Effector CD4-positive, alpha-beta T cell (primary cell): ENCODE measurements at regions not wholly inside any gene's neighbourhood (a gene's known extent, or its start where the extent isn't known, plus 50 kb on each side); places are given as distances from the start of the nearest gene placed in this dataset.

Experiments
- DNase-seq: peaks from one replicate; pipeline ENCODE4 v3.0.0-alpha.2; 2020

DNA sequence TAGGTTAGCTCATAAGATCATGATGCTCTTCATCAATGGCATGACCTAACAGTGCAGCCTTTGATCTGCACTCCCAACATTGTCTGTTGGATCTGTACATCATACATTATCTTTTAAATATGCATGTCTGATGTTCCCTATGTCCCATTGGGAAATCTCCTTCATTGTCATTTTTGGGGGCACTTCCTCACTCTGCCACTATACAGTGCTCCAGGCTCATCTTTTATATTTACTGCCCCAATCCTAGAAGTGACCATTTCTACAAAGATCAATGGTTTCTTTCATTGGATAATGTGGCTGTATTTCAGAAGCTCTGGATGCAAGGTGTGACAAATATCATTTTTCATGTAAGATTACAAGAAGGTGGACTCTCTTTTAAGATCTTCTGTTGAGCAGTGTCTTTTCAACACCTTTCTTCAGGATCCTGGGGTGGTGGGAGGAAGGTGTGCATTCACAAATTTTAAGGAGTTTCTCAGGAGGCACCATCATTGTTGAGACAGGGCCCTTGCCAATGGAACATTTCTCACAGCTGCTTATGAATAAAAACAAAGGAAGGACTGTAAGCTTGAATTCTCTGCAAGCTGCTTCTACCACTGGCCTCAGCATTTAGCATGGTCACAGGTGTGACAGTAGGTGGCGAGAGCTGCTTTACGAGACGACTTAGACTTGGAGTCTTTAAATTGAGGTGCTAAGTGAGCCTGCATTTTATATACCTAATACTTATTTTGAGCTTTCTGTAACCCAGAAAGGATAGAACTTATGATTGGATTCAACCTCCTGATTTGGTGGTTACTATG, 403.0 kb downstream of the LMO7 start:
- DNase-seq = no peak

DNA sequence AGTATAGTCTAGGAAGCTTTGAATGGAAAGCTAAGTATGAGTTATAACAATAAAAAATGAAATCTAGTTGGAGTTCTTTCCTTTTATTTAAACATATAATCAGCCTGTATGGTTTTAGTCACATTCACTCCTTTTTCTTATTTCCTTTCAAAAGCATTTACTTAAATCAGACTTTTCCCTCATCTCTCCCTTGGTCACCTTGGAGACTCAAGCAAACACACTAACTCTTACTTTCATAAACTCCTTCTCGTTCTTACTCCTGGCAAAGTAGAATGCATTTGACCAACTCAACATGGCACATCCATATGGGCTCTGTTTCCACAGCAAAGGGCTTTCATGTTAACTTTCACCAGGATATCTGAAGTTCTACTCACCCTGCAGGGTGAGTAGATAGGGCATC, 400.0 kb downstream of the LMO7 start:
- no peak for DNase-seq

DNA sequence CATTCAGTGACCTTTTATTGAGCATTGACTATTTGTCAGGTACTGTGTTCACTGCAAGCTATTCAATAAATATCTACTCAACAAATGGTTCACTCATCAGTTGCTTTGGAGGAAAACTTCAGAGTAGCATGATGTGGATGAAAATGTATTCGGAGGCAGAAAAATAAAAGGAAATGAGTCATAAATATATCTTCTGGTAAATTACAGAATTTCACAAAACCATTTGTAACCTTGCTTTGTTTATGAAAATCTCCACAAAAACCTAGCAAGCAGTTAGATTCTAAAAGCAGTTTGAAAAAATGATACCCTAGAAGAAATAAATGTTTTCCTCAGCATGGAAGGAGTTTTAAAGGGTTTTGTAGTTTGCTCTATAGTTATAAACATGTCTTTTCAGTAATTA, 399.6 kb downstream of the LMO7 start:
- DNase-seq = no peak

DNA sequence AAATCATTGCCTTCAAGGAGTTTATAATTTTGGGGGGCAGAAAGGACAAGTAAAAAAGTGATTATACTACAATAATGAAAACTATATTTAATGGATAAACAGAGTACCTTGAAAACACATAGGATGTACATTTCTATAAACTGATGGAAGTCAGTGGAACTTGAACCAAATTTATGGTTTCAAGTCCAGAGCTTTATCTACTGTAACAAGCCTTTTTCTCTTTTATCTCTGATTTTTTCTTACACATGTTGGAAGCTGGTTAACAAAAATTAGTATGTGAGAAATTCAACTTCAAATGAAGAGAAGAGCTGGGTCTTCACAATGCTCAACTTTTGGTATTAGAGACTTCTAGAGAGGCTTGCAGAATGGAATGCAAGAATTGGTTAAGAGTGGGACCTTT, 393.6 kb downstream of the LMO7 start:
- no peak for DNase-seq

DNA sequence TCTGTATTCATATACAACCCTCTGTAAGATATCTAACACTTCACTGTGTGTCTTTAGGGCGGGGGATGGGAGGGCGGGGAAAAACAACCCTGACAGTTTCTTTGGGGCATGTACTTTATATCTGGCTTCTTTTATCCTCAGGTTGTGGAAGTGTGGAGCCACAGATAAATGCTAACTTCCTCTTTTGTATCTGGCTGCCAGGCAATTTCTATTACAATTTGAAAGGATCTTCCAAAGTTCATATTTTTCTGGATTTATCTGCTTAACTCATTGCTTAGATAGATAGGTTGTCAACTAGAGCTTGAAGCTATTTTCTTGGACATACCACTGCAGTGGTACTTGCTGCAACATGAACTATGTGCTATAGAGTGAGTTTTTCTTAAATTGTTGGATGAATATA, 393.0 kb downstream of the LMO7 start:
- DNase-seq = no peak

DNA sequence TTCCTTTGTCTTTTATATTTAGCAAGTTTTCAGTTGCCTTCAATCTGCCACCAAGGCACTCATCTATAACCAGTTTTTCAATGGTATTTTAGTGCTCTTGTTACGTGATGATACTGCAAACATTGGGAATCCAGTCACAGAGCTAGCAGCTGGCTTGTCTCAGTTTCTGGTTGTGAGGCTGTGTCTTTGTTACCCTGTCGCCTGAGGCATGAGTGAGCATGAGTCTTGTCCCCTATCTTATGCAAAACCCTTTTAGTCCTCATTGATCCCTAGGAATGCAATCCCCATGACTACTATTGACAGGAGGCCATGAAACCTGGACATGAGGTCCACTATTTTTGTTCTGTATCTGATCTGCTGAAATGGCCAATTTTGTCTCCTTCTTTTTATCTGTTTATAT, 391.0 kb downstream of the LMO7 start:
- no peak for DNase-seq

DNA sequence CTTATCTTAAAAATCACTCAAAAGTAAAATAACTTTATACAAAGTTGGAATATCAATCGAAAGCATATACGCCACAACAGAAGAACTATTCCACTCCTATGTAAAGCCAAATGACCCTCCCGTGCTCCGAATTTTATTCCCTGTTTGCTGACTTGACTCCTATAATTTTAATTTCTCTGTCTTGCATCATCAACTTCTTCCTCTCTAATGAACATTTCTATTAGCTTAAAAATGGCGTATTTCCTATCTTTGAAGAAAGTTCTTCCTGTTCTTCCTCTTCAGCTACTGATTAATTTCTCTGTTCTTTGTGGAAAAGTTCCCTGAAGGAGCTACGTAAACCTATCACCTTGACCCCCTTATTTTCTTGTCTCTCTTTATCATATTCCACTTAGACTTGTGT, 389.3 kb downstream of the LMO7 start:
- DNase-seq = no peak

DNA sequence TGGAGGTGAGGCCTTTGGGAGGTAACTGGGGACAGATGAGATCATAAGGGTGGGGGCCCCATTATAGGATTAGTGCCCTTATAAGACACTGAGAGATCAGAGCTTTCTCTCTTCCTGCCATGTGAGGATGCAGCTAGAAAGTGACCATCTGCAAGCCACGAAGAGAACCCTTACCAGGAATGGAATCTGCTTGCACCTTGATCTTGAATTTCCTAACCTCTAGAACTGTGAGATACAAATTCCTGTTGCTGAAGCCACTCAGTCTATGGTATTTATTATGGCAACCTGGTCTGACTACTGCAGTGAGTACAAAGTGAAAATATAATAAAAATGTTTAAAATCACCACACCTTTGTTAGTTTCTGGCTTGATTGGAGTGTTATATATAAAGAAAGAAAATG, 388.0 kb downstream of the LMO7 start:
- no peak for DNase-seq

DNA sequence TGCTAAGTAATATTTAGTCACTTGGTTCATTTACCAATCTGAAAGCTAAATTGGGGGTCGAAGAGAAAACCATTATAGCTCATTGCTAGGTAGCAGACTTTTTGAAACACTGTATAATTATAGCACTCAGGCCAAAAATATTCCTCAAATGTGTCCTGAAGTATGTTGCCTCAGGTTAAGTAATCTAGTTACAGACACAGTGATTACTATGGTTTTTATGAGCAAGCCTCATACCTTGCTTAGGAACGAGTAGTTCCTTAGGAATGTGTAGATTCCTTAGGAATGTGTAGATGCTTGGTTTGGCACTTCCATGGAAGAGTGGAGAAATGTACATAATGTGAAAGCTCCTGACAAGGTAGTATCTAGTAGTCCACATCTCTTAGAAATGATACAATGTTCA, 387.5 kb downstream of the LMO7 start:
- no peak for DNase-seq

DNA sequence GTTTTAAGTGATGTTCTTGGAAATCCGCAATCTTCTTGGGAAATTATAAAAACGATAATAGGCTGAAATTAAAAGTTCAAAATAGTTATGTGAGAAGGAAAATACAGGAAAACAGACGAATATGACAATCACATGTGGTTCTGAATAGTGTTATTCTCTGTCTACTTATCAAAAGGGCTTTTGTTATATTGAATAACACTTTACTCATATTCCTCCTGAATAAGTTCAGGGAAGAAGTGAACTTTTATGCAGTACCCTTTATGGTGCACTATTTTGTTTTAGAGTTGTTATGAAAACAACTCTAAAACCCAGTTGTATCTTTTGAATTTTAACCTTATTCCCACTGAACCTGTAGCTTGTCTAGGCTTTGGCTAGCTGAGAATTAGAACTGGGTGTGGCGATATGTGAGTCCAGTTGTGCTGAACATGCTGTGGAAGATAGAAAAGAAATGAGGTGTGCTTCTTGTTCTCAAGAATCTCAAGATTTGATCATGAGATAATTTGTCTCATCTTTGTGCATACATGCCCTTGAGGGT, 384.4 kb downstream of the LMO7 start:
- no peak for DNase-seq

DNA sequence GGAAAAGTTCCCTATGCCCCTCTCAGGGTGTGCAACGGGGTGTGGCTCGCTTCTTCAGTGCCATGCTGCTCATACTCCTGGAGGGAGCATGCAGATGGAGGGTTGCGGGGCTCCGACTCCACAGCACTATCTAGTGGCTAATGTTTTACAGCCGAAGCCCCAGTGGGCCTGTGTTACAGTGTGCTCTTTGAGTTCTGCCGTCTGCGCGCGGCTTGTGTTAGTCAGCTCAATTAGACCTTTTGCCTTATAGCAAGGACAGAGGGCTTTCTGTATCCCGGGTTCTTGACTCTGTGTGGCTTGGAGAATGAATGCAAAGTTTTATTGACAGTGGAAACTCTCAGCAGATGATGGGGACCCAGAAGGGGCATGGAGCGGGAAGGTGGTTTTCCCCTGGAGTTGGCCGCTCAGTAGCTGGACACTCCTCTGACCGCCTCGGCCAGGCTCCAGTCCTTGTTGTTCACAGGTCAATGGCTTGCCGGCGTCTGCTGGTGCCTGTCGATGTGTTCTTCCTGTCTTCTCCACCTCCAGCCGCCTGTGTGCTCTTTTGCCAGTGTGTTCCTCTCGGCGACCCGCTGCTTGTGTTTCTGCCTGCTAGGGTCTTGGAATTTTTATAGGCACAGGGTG, 383.4 kb downstream of the LMO7 start:
- no peak for DNase-seq

DNA sequence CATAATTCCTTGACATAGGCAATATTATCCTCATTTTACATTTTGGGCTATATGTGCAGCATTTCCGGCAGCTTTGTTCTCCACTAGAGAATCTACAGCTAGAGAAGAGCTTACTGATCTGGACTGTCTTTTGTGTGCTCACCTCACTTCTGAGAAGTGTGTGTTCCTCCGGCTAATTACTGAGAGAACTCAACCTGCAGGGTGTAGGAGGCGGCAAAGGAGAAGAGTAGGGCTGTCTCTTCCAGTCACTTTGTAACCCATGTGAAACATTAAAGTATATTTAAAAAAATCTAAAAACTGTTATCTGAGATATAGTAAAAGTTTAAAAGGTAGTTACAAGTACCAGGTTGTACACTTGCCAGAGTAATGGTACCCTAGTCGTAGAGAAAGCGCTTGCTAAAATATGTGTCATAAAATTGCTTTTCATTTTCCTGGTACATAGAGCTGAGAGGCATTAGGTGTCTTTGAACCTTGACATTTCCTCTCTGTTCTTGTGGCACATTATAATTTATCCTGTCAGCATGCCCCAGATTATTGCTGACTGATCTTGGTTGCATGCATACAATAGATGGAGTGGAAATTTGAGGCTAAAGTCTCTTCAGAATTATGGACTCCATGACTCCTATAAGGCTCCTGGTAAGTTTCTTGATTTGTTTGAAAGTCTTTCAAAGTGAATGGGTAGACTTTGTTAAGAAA, 381.9 kb downstream of the LMO7 start:
- DNase-seq = no peak

DNA sequence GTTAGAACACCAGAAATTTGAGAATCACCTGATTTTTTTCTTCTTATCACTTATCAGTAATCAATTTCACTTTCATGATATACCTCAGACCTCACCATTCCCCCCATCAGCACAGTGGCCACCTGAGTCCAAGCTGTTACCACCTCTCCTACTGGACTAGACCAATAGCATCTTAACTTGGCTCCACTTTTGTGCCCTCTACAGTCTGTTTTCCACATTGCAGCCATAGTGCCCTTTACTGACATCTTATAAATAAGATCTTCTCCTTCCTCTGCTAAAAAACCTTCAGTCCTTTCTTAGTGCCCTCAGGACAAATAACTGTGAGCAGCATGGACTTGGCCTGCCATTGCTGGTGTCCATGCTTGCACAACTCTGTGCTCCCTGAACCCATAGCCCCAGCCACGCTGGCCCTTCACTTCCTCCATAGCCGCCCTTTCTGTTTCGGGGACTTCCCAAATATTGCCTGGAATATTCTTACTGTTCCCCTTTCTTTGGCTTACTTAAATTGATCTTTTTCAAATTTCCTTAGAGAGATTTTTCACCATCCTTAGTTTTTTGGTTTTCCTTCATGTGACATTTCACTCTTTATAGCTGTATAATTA, 380.8 kb downstream of the LMO7 start:
- DNase-seq = no peak

DNA sequence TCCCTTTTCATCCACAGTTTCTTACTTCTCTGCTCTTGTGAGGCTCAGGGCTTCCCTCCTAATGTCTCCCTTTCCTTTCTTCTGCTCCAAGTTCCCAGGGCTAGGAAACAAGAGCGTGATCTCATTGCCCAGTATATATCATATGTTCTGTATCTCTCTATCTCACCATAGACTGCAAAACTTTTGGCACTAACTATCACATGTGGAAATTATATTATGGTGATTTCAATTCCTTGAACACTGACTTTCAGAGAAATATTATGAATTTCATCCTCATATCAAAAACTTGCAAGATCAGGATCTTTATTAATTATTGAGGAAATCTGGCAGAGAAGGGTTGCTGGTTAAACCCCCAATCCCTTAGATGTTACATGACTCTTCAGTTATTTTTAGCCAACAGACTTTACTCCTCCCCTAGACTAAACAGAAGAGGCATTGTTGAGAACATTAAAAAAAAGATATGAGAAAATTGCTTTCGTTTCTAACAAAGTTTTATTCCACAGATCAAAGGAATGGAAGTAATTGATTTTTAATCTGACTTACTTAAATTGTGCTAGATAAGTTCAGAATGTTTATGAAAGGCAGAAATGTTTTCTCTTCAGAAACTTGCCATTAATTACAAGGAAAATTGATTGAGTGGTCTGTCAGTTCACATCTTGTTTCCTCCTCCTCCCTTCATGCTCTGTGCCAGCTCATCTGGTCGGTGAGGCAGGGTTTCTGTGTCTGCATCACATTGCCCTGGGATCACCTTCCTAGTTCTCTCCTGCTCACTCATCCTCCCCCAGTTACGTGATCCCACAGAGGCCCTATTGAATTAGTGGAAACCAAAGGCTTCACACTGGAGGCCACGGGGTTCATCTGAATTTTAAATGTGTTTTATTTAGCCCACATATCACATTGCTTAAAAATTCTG, 378.5 kb downstream of the LMO7 start:
- no peak for DNase-seq

DNA sequence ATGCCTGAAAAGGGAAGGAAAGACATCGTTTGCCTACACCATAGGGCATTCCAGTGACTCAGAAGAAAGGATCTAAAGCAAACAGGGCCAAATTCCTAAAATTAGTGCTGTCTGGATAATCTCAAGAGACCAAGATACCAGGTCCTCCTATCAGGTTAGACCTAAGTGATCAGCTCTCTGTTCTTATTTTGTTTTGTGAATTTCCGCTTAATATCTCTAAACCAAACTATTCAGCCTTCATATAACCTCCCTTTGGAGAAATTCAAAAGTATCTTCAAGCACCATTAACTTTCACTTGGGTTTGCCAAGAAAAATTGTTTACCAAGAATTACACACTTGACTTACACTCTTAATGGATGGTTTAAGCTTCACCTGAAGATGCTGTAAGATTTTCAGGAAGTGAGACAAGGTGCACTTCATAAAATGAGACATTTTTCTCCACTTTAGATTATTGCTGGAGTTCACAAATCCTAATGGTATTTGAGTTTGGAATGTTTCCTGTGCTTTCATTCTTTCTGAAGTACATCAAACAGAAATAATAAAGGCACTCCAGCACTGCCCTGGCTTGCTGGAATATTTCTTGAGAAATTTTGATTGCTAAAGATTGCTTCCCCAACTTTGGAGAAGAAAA, 376.1 kb downstream of the LMO7 start:
- no peak for DNase-seq

DNA sequence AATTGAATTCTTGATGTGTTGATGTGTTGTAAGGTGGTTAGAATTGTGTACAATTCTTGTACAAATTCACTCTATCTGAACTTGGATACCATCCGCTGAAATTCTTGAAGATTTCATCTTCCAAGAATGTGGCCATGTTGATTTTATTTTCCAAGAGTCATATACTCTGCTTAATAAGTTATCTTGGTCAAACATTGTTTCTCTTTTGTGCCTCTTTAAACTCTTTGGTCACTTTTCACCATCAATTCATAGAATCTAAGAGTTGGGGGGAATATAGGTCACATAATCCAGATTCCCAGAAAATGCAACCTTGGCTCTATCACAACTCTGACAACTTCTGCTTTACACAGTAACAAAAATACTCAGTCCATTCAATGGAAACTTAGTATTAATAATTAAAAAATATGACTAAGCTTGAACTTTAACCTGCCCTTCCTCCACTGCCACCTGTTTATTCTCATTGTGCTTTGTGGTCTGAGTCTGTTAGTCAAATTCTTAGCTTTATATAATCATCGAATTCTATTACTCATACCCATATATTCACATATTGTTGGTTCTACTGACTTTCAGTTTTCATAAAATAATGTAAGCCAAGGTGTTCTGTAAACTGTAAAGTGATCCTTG, 373.2 kb downstream of the LMO7 start:
- DNase-seq = no peak

DNA sequence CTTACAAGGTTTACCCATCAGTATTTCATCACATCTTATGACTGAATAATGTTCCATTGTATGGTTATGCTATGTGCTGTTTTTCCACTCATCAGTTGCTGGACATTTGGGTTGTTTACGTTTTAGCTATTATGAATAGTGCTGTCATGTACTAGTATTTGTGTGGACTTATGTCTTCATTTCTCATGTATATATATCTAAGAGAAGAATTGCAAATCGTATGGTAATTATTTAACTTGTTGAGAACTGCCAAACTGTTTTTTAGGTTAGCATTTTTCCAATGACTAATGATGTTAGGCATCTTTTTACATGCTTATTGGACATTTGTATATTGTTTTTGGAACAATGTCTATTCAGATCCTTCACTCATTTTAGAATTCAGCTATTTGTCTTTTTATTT, 368.3 kb downstream of the LMO7 start:
- DNase-seq = no peak

DNA sequence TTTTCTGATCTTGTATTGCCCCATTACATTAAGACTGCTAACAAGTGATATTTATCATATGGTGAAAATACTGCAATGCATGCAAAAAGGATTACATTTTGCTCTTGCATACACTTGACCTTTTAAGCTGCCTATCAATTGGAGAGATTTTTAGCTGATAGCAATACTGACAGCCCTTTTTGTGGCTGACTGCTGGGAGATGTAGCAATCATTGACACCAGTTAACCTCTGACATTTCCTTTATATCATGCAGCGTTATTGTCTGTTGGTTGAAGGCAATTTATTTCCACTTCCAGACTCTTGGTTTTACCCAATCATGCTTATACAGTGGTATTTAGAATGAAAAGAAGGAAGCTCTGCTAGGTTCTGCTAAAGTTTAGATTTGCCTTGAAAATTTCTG, 364.0 kb downstream of the LMO7 start:
- no peak for DNase-seq

DNA sequence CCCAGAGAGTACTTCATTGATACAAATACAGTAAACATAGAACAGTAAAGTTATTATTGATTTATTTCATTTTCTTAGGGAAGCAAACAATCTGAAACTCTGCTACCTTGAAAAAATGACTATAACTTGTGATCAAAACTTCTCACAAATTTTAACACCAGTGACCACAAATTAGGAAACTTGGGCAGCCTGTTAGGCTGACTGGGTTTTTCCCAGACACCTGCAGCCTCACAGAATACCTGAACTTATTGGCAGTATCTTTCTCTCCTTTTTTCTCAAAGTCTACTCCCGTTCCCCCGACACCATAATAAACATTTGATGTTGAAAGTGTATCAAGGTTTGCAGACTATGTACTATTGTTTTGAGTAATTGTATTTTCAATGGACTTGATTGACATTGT, 360.5 kb downstream of the LMO7 start:
- no peak for DNase-seq

DNA sequence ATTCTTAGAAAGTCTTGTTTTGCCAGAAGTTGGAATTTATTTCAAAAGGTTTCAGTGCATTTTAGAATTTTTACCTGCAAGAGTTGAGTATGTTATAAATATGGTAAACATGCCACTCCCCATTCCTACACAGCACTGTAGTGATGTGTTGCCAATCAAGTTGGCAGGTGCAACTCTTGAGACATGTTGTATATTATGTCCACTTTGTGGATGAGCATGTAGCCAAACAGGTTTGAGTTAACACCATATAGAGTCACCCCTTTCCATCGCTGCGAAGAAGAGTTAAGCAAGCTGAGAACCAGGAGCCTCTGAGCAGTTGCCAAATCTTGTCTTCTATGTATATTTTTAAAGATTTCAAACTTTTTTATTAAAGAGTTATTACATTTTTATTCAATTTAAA, 359.8 kb downstream of the LMO7 start:
- DNase-seq = no peak

DNA sequence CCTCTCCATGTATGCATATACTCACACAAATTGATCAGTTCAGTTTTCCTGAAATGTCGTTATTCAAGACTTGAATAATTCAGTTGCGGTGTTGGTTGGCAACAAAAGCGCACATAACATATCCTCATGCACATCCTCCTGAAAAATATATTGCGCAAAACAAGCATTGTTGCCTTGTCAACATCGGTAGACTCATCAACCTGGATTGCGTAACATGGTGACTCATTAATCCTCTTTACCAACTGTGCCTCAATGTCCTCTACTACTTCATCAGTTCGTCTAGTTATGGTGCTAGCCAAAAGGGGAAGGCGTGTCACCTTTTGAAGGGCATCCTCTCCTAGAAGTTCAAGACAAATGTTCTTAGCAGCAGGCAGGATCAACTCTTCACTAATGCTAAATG, 357.7 kb downstream of the LMO7 start:
- DNase-seq = no peak
